Activated CD4-positive, alpha-beta T cell treated with anti-CD3 and anti-CD28 coated beads, Interleukin-2, Interleukin-4, amounts not matched to agents 100 ng/mL and 50 ng/mL, durations not matched to agents 16 hours and 8 hours (primary cell): ENCODE measurements at regions not wholly inside any gene's neighbourhood (a gene's known extent, or its start where the extent isn't known, plus 50 kb on each side); places are given as distances from the start of the nearest gene placed in this dataset.

Experiments used
- DNase-seq: peaks from one replicate; pipeline ENCODE4 v3.0.0-alpha.2; 2020; ENCODE audit warnings: low spot score

GRCh38 chr4:178275671-178276360, 833.6 kb upstream of the AGA start:
- DNase-seq, result no peak

- DNase-seq, result no peak
These were observed 838.1 kb upstream of the AGA start for GRCh38 chr4:178280362-178280761.

GRCh38 chr4:178288462-178288861, 846.2 kb upstream of the AGA start:
- no peak for DNase-seq

GRCh38 chr4:178293601-178294000, 851.4 kb upstream of the AGA start:
- DNase-seq, result no peak

GRCh38 chr4:178296669-178297068, 854.4 kb upstream of the AGA start:
- DNase-seq, result no peak

GRCh38 chr4:178306565-178306964, 864.3 kb upstream of the AGA start:
- DNase-seq, result no peak

- no peak for DNase-seq
These were observed 867.7 kb upstream of the AGA start for GRCh38 chr4:178309890-178310289.

- no peak for DNase-seq
These were observed 869.8 kb upstream of the AGA start for GRCh38 chr4:178311997-178312396.

GRCh38 chr4:178314287-178314686, 872.0 kb upstream of the AGA start:
- no peak for DNase-seq

- no peak for DNase-seq
These were observed 874.0 kb upstream of the AGA start for GRCh38 chr4:178316211-178316610.

GRCh38 chr4:178320003-178320402, 877.8 kb upstream of the AGA start:
- no peak for DNase-seq

GRCh38 chr4:178322524-178323183, 880.4 kb upstream of the AGA start:
- DNase-seq, result no peak

GRCh38 chr4:178329226-178329872, 887.1 kb upstream of the AGA start:
- no peak for DNase-seq

GRCh38 chr4:178333355-178333754, 891.1 kb upstream of the AGA start:
- DNase-seq, result no peak

- DNase-seq, result no peak
These were observed 897.5 kb upstream of the AGA start for GRCh38 chr4:178339769-178340168.

GRCh38 chr4:178340468-178340867, 898.2 kb upstream of the AGA start:
- DNase-seq, result no peak

GRCh38 chr4:178344096-178344495, 901.9 kb upstream of the AGA start:
- DNase-seq, result no peak

GRCh38 chr4:178347111-178347510, 904.9 kb upstream of the AGA start:
- DNase-seq, result no peak

- DNase-seq, result no peak
These were observed 907.4 kb upstream of the AGA start for GRCh38 chr4:178349601-178350000.

- no peak for DNase-seq
These were observed 908.9 kb upstream of the AGA start for GRCh38 chr4:178351185-178351584.

- DNase-seq, result no peak
These were observed 914.5 kb upstream of the AGA start for GRCh38 chr4:178356725-178357124.

- DNase-seq, result no peak
These were observed 943.2 kb upstream of the AGA start for GRCh38 chr4:178385481-178385880.

GRCh38 chr4:178387756-178388155, 945.5 kb upstream of the AGA start:
- DNase-seq, result no peak
